K562 (cell line): ENCODE measurements at regions not wholly inside any gene's neighbourhood (a gene's known extent, or its start where the extent isn't known, plus 50 kb on each side); places are given as distances from the start of the nearest gene placed in this dataset.

Source experiments
- AFF4 ChIP-seq: sonication (generic); formaldehyde crosslinking; IDR thresholded peaks from 2 replicates; pipeline ENCODE4 v1.8.0; 2023; ENCODE audit warnings: mild to moderate bottlenecking, missing genetic modification reagents
- FIP1L1 ChIP-seq: fragments of 200-400 bp; formaldehyde crosslinking; IDR thresholded peaks from 2 replicates; pipeline ENCODE4 v1.6.1; 2018; ENCODE audit warnings: mild to moderate bottlenecking, low read depth, low read length; ENCODE audit not compliant: poor library complexity, severe bottlenecking
- GATA2 ChIP-seq: sonication (generic); formaldehyde crosslinking; IDR thresholded peaks from 2 replicates; pipeline ENCODE4 v1.4.0; 2020; ENCODE audit warnings: mild to moderate bottlenecking, missing genetic modification reagents
- MAFG ChIP-seq: fragments of 450-650 bp; conservative IDR thresholded peaks from 2 replicates; pipeline ENCODE4 v1.6.1; 2016; ENCODE audit warnings: missing genetic modification characterization, missing compliant biosample characterization
- MAZ ChIP-seq, 2 experiments: fragments of 450-650 bp in 1 of 2; sonication (generic) in 1 of 2; formaldehyde crosslinking; IDR thresholded peaks in 1 of 2; conservative IDR thresholded peaks in 1 of 2; 2 replicates each; pipeline versions ENCODE4 v1.4.0 to v1.5.0; 2020; ENCODE audit warnings: mild to moderate bottlenecking in 1 of 2, missing genetic modification reagents in 1 of 2
- POLR2A ChIP-seq: fragments of 450-650 bp; conservative IDR thresholded peaks from 2 replicates; pipeline ENCODE4 v1.6.1; 2016
- SOX6 ChIP-seq: fragments of 450-650 bp; IDR thresholded peaks from 2 replicates; pipeline ENCODE4 v1.6.1; 2014; ENCODE audit warnings: mild to moderate bottlenecking
- TEAD2 ChIP-seq: fragments of 450-650 bp; IDR thresholded peaks from 2 replicates; pipeline ENCODE4 v1.6.1; 2016; ENCODE audit warnings: missing genetic modification characterization, control low read depth, missing compliant biosample characterization
- TEAD4 ChIP-seq, 2 experiments: sonication (generic) in 1 of 2; formaldehyde crosslinking in 1 of 2; IDR thresholded peaks; 2 replicates each; pipeline versions ENCODE4 v1.6.1 to v1.8.0; 2012 to 2022; ENCODE audit warnings: borderline replicate concordance in 1 of 2, inconsistent platforms in 1 of 2, low read length in 1 of 2, mild to moderate bottlenecking in 1 of 2, missing genetic modification reagents in 1 of 2
- U2AF1 ChIP-seq: fragments of 200-400 bp; formaldehyde crosslinking; optimal IDR thresholded peaks from 2 replicates; pipeline ENCODE3; 2017; ENCODE audit warnings: mild to moderate bottlenecking, low read depth, low read length, moderate library complexity
- YY1 ChIP-seq, 3 experiments: IDR thresholded peaks; 2 replicates each; pipeline ENCODE4 v1.6.1; 2011; ENCODE audit warnings: low read length in 2 of 3, mild to moderate bottlenecking in 2 of 3, moderate library complexity in 2 of 3, borderline replicate concordance in 1 of 3, control low read depth in 1 of 3, low read depth in 1 of 3; ENCODE audit not compliant: insufficient read depth in 3 of 3, insufficient replicate concordance in 2 of 3, control insufficient read depth in 1 of 3, insufficient read length in 1 of 3; ENCODE audit errors: extremely low read depth in 1 of 3
- ZNF76 ChIP-seq: fragments of 250-450 bp; sonication (Bioruptor Pico); IDR thresholded peaks from 2 replicates; pipeline ENCODE4 v1.4.0; 2020; ENCODE audit warnings: mild to moderate bottlenecking, moderate library complexity, borderline replicate concordance

- no peak for TF ChIP-seq MAFG
- TF ChIP-seq TEAD4 (IDR thresholded peaks at IDR 0.05; ENCODE audit: low read length): no peak
- TF ChIP-seq TEAD4 (CRISPR knock-in tag; IDR thresholded peaks at IDR 0.05; ENCODE audit: borderline replicate concordance): no peak
- TF ChIP-seq SOX6: no peak
- no peak for TF ChIP-seq POLR2A
- no peak for TF ChIP-seq TEAD2 (tag)
- no peak for TF ChIP-seq AFF4 (CRISPR knock-in tag)
- TF ChIP-seq MAZ (CRISPR knock-in tag; conservative IDR thresholded peaks at IDR 0.05 in 1 of 2, IDR thresholded peaks at IDR 0.05 in 1 of 2): no peak
- TF ChIP-seq ZNF76 (CRISPR knock-in tag): no peak
- no peak for TF ChIP-seq U2AF1
- TF ChIP-seq GATA2 (CRISPR knock-in tag): no peak
- TF ChIP-seq FIP1L1: no peak
- TF ChIP-seq YY1 (IDR thresholded peaks at IDR 0.05; ENCODE audit: borderline replicate concordance in 1 of 3, control insufficient read depth in 1 of 3, extremely low read depth in 1 of 3, insufficient read depth in 3 of 3, insufficient read length in 1 of 3, insufficient replicate concordance in 2 of 3, low read depth in 1 of 3, low read length in 2 of 3): no peak
These were observed 202.8 kb upstream of the SMIM30 start for GRCh38 chr7:113321201-113321600.
